MM.1S (cell line): ENCODE measurements at regions not wholly inside any gene's neighbourhood (a gene's known extent, or its start where the extent isn't known, plus 50 kb on each side); places are given as distances from the start of the nearest gene placed in this dataset.

ENCODE experiments used
- DNase-seq: peaks from one replicate; pipeline ENCODE4 v3.0.0-alpha.2; 2015
- H2AFZ ChIP-seq: fragments of 300-600 bp; sonication (generic); 2 replicates; pipeline ENCODE4 v1.6.0; 2016; ENCODE audit warnings: antibody characterized with exemption, low read length
- H3F3A ChIP-seq: fragments of 300-600 bp; sonication (generic); 2 replicates; pipeline ENCODE4 v1.6.1; 2016; ENCODE audit warnings: mild to moderate bottlenecking, antibody characterized with exemption, low read length, moderate library complexity, mixed read lengths; ENCODE audit not compliant: insufficient read depth
- H3K27ac ChIP-seq: fragments of 300-600 bp; sonication (generic); 2 replicates; pipeline ENCODE4 v1.5.1; 2016; ENCODE audit warnings: mild to moderate bottlenecking, low read length
- H3K27me3 ChIP-seq: fragments of 300-600 bp; sonication (generic); replicated peaks from 2 replicates; pipeline ENCODE4 v1.6.0; 2016; ENCODE audit warnings: low read length; ENCODE audit not compliant: insufficient read depth
- H3K36me3 ChIP-seq: fragments of 300-600 bp; sonication (generic); replicated peaks from 2 replicates; pipeline ENCODE4 v1.6.1; 2016; ENCODE audit warnings: mild to moderate bottlenecking, low read length, mixed read lengths; ENCODE audit not compliant: insufficient read depth
- H3K4me1 ChIP-seq: fragments of 300-600 bp; sonication (generic); 2 replicates; pipeline ENCODE4 v1.6.1; 2016; ENCODE audit warnings: low read length, mixed read lengths
- H3K4me2 ChIP-seq: fragments of 300-600 bp; sonication (generic); 2 replicates; pipeline ENCODE4 v1.6.0; 2016; ENCODE audit warnings: low read depth, low read length
- H3K4me3 ChIP-seq: fragments of 300-600 bp; sonication (generic); 2 replicates; pipeline ENCODE4 v1.5.1; 2016; ENCODE audit warnings: low read length, mixed read lengths
- H3K79me2 ChIP-seq: fragments of 300-600 bp; sonication (generic); 2 replicates; pipeline ENCODE4 v1.6.1; 2016; ENCODE audit warnings: mixed run types, low read length, mixed read lengths
- H3K9ac ChIP-seq: fragments of 300-600 bp; sonication (generic); 2 replicates; pipeline ENCODE4 v1.6.1; 2016; ENCODE audit warnings: low read length, mixed read lengths
- H3K9me2 ChIP-seq: fragments of 300-600 bp; sonication (generic); replicated peaks from 2 replicates; pipeline ENCODE4 v1.6.1; 2016; ENCODE audit warnings: mild to moderate bottlenecking, low read length, mixed read lengths; ENCODE audit not compliant: insufficient read depth
- H3K9me3 ChIP-seq: fragments of 300-600 bp; sonication (generic); replicated peaks from 2 replicates; pipeline ENCODE4 v1.6.1; 2016; ENCODE audit warnings: mild to moderate bottlenecking, low read length, mixed read lengths; ENCODE audit not compliant: insufficient read depth
- H4K20me1 ChIP-seq: fragments of 300-600 bp; sonication (generic); 2 replicates; pipeline ENCODE4 v1.6.1; 2016; ENCODE audit warnings: mild to moderate bottlenecking, low read length, moderate library complexity, mixed read lengths; ENCODE audit not compliant: insufficient read depth
- EZH2 ChIP-seq: fragments of 300-600 bp; sonication (generic); optimal IDR thresholded peaks from 2 replicates; pipeline ENCODE3; 2017; ENCODE audit warnings: low read depth, mild to moderate bottlenecking, antibody characterized with exemption, low read length, mixed read lengths
- EZH2phosphoT487 ChIP-seq: fragments of 300-600 bp; sonication (generic); IDR thresholded peaks from 2 replicates; pipeline ENCODE4 v1.6.1; 2018; ENCODE audit warnings: antibody characterized with exemption, low read length
- TF ChIP-seq, protein P1 (sequence below): fragments of 300-600 bp; sonication (generic); IDR thresholded peaks from 2 replicates; pipeline ENCODE4 v1.5.1; 2016; ENCODE audit warnings: antibody characterized with exemption, low read length, mixed read lengths

DNA sequence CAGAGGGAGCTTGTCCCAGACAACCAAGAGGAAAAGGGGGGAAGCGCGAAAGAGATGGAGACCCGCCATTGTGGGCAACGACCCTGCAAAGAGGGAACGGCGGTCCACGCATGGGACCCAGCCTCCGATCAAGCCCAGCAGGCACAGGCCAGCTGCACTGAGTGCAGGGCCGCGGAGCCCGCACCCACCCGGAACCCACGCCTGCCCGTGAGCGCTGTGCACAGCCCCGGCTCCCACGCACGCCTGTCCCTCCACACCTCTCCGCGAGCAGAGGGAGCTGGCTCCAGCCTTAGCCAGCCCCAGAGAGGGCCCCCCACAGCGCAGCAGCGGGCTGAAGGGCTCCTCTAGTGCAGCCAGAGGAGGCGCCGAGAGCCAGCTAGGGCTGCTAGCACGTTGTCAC, 416.5 kb downstream of the DMRTA1 start:
- Histone ChIP-seq H3K4me2 (no peak overlapping the region), H3K79me2 (no peaks in the 10 kb centered on the region), H2AFZ (no peak overlapping the region), H4K20me1 (no peaks in the 10 kb centered on the region), H3K36me3 (no peaks in the 10 kb centered on the region), H3K4me3 (no peak overlapping the region), H3K27me3 (no peaks in the 10 kb centered on the region), H3K9me3 (no peaks in the 10 kb centered on the region), H3K9me2 (no peaks in the 10 kb centered on the region), H3K4me1 (no peaks in the 10 kb centered on the region), H3K27ac (no peak overlapping the region), H3K9ac (no peak overlapping the region), H3F3A (no peaks in the 10 kb centered on the region)
- DNase-seq: no peak
- TF ChIP-seq EZH2 (no peak), EZH2phosphoT487 (no peak)
- TF ChIP-seq, protein P1, sequence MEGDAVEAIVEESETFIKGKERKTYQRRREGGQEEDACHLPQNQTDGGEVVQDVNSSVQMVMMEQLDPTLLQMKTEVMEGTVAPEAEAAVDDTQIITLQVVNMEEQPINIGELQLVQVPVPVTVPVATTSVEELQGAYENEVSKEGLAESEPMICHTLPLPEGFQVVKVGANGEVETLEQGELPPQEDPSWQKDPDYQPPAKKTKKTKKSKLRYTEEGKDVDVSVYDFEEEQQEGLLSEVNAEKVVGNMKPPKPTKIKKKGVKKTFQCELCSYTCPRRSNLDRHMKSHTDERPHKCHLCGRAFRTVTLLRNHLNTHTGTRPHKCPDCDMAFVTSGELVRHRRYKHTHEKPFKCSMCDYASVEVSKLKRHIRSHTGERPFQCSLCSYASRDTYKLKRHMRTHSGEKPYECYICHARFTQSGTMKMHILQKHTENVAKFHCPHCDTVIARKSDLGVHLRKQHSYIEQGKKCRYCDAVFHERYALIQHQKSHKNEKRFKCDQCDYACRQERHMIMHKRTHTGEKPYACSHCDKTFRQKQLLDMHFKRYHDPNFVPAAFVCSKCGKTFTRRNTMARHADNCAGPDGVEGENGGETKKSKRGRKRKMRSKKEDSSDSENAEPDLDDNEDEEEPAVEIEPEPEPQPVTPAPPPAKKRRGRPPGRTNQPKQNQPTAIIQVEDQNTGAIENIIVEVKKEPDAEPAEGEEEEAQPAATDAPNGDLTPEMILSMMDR: no peak

DNA sequence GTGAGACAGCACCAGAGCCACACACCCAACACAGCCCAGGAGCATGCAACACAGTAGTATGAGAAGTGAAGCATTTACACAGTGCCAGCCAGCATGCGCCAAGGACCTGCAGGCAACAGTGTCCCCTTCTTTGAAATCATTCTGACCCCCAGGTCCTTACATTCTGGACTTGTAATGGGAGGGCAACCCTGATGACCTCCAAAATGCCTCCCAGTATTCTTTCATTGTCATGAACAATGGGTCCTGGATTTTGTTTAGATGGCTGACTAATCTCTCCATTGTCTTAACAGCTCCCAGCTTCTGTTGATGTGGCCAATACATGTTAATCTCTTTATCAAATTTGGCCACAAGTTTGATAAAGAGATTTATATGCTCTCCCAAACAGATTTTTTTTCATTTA, 417.1 kb downstream of the DMRTA1 start:
- no peaks in the 10 kb centered on the region for H3K27me3 ChIP-seq
- no peak overlapping the region for H3K4me2 ChIP-seq
- no peak overlapping the region for H3K27ac ChIP-seq
- DNase-seq: no peak
- no peaks in the 10 kb centered on the region for H3F3A ChIP-seq
- no peak overlapping the region for H2AFZ ChIP-seq
- no peaks in the 10 kb centered on the region for H3K4me1 ChIP-seq
- H3K9me3 ChIP-seq: no peaks in the 10 kb centered on the region
- TF ChIP-seq, protein P1: no peak
- TF ChIP-seq EZH2phosphoT487 (no peak), EZH2 (no peak)
- H3K79me2 ChIP-seq: no peaks in the 10 kb centered on the region
- H3K9ac ChIP-seq: no peak overlapping the region
- no peaks in the 10 kb centered on the region for H3K9me2 ChIP-seq
- no peak overlapping the region for H3K4me3 ChIP-seq
- H4K20me1 ChIP-seq: no peaks in the 10 kb centered on the region
- no peaks in the 10 kb centered on the region for H3K36me3 ChIP-seq

DNA sequence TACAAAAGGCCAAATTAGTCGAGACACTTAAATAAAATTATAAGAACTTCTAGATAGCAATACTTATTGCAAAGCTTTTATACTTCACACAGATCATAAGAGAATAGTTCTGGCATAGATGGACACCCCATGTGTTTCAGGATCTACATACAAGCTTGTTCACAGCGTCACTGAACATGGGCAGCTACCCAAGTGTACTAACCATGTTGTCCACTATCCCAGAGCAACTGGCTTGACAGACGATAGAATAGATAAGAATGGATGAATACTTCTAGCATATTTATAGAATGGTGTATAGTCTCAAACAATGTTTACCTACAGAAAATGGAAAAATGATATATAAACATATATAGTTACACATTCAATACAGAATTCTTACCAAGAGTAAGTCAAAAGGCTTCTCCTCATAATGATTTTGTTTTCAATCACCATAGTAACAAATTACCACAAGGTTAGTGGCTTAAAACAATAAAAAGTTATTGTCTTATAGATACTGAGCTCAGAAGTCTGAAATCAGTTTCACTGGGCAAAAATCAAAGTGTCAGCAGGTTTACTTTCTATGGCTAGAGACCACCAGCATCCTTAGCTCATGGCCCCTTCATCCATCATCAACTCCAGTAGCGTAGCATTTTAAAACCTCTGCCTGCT, 446.7 kb downstream of the DMRTA1 start:
- Histone ChIP-seq H3K9me2 (no peaks in the 10 kb centered on the region), H3K4me3 (no peak overlapping the region), H3K9me3 (no peaks in the 10 kb centered on the region), H3K9ac (no peak overlapping the region), H3F3A (no peaks in the 10 kb centered on the region), H3K27ac (no peak overlapping the region), H4K20me1 (no peaks in the 10 kb centered on the region), H3K4me2 (no peak overlapping the region), H3K79me2 (no peaks in the 10 kb centered on the region), H3K36me3 (no peaks in the 10 kb centered on the region), H2AFZ (no peak overlapping the region), H3K27me3 (no peaks in the 10 kb centered on the region), H3K4me1 (no peaks in the 10 kb centered on the region)
- DNase-seq: no peak
- no peak for TF ChIP-seq EZH2
- TF ChIP-seq, protein P1: no peak
- TF ChIP-seq EZH2phosphoT487: no peak
